Subcutaneous abdominal adipose tissue (tissue), 5 donors: ENCODE measurements at regions not wholly inside any gene's neighbourhood (a gene's known extent, or its start where the extent isn't known, plus 50 kb on each side); places are given as distances from the start of the nearest gene placed in this dataset.
"Not testable (repeated sequence)": the region's sequence is repeated elsewhere in the genome, so short reads cannot be mapped to it uniquely, and the experiment has no call there.

Source experiments
- H3K27ac ChIP-seq: one replicate; pipeline ENCODE4 v1.7.0; 2013; ENCODE audit warnings: low read depth, mild to moderate bottlenecking, inconsistent platforms, low read length, moderate library complexity
- H3K27me3 ChIP-seq, 5 donors: one replicate each; pipeline ENCODE4 v1.7.0; 2013; ENCODE audit warnings: low read length in 5 of 5, inconsistent platforms in 1 of 5; ENCODE audit not compliant: control insufficient read depth in 5 of 5, insufficient read depth in 4 of 5
- H3K36me3 ChIP-seq, 5 donors: one replicate each; pipeline ENCODE4 v1.7.0; 2013; ENCODE audit warnings: low read length in 5 of 5; ENCODE audit not compliant: control insufficient read depth in 5 of 5, insufficient read depth in 5 of 5
- H3K4me1 ChIP-seq, 5 donors: one replicate each; pipeline ENCODE4 v1.7.0; 2013; ENCODE audit warnings: low read length in 5 of 5, mild to moderate bottlenecking in 3 of 5, moderate library complexity in 1 of 5; ENCODE audit not compliant: control insufficient read depth in 5 of 5, insufficient read depth in 5 of 5
- H3K4me3 ChIP-seq, 5 donors: one replicate each; pipeline ENCODE4 v1.7.0; 2013; ENCODE audit warnings: low read length in 5 of 5, low read depth in 1 of 5
- H3K9ac ChIP-seq, 5 donors: one replicate each; pipeline ENCODE4 v1.7.0; 2013; ENCODE audit warnings: low read length in 5 of 5, mild to moderate bottlenecking in 4 of 5, moderate library complexity in 3 of 5
- H3K9me3 ChIP-seq, 5 donors: one replicate each; pipeline ENCODE4 v1.7.0; 2013; ENCODE audit warnings: low read length in 5 of 5; ENCODE audit not compliant: control insufficient read depth in 5 of 5
- donor health status: healthy.
- donor health status: healthy.
- donor health status: healthy.
- donor health status: healthy.
- donor health status: healthy.

DNA sequence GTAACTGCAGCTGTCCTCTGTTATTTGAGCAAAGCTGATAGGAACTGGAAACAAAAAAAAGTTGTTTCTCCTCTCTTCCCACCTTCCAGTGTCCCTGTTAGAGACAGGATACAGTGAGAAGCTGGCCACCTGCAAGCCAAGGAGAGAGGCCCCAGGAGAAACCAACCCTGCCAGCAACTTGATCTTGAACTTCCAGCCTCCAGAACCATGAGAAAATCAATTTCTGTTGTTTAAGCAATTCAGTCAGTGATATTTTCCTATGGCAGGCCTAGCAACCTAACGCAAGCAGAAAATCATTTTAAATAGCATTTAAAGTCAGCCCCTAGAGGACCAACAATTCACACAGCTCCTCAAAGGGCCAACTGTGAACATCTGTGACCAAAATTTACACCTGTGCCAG lies 291.3 kb downstream of the OXSM start:
- Histone ChIP-seq H3K4me1 (no peaks in the 10 kb centered on the region), H3K9me3 (no peaks in the 10 kb centered on the region), H3K9ac (no peak overlapping the region), H3K27me3 (no peaks in the 10 kb centered on the region), H3K27ac (no peak overlapping the region), H3K4me3 (no peak overlapping the region), H3K36me3 (no peaks in the 10 kb centered on the region)

DNA sequence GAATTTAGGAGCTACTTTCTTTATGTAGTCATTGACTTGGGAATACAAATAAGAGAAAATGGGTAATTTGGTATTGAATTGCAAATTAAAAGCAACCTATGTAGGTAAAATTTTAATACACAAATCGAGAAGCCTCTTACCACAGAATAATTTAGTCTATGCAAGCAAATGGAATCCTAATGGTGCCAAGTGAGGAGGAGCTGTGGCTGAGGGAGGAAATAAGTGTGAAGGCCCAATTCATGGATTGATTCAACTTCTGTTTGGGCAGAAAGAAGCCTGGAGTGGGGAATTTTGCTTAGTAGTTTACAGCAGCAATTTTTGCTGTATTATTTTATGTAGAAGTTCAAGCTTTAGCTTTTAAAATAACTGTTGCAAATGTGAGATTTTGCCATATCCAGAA lies 291.9 kb downstream of the OXSM start:
- H3K4me3 ChIP-seq: no peak overlapping the region
- no peak overlapping the region for H3K9ac ChIP-seq
- H3K4me1 ChIP-seq: no peaks in the 10 kb centered on the region
- H3K27ac ChIP-seq: no peak overlapping the region
- H3K9me3 ChIP-seq: peaks cover 0 to 2% (median 0%) of the 10 kb centered on the region in 5 donors
- no peaks in the 10 kb centered on the region for H3K27me3 ChIP-seq
- no peaks in the 10 kb centered on the region for H3K36me3 ChIP-seq

DNA sequence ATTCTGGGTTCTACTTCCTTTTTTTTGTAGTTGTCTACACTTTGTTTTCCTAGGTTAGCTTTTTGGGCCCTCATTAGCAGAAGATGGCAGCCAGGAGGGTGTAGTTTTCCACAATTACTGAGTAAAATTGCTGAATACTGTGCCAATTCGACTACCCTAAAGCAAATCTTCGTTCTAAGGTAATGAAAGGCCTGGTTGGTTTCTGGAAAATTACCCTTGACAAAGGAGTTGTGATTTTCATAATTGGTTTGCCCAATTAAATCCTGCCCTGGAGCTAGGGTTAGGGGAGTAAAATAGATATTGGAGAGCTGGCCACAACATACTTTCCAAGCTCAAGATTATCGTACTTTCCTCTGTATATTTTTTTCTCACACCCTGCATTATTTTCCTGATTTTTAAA lies 293.0 kb downstream of the OXSM start:
- Histone ChIP-seq H3K4me3 (no peak overlapping the region), H3K9ac (no peak overlapping the region), H3K27ac (no peak overlapping the region), H3K36me3 (no peaks in the 10 kb centered on the region), H3K4me1 (no peaks in the 10 kb centered on the region), H3K9me3 (peaks cover 0 to 13% (median 7%) of the 10 kb centered on the region in 5 donors), H3K27me3 (no peaks in the 10 kb centered on the region)

DNA sequence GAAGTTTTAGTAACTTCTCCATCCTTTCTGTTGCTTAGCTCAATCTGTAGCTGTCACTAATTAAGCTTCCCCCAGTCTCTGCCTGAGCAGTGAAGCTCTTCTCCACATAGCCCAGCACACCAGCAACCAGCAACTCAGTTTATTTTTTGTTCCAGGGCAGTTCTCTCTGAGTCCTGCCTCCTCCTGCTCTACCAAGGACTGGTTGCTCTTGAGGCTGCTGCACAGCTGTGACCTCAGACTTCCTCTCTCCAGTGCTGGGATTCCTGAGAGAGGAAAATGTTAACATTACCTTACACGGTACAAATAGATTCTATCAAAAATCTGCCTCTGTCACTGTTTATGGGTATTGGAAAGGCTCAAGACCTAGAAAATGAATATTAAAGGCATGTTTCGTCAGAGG lies 294.7 kb downstream of the OXSM start:
- H3K27ac ChIP-seq: no peak overlapping the region
- H3K27me3 ChIP-seq: no peaks in the 10 kb centered on the region
- no peak overlapping the region for H3K4me3 ChIP-seq

DNA sequence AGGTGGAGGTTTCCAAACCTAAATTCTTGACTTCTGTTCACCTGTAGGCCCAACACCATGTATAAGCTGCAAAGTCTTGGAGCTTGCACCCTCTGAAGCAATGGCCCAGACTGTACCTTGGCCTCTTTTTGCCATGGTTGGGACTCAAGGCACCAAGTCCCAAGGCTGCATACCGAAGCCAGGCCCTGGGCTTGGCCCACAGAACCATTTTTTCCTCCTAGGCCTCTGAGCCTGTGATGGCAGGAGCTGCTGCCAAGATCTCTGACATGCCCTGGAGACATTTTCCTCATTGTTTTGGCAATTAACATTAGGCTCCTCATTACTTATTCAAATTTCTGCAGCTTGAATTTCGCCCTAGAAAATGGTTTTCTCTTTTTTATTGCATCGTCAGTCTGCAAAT lies 297.9 kb downstream of the OXSM start:
- Histone ChIP-seq H3K4me3 (peak overlapping the region in 1 of 5 donors; percentile 41), H3K27ac (no peak overlapping the region), H3K4me1 (no peaks in the 10 kb centered on the region), H3K9me3 (peaks cover 0 to 16% (median 7%) of the 10 kb centered on the region in 5 donors), H3K27me3 (no peaks in the 10 kb centered on the region), H3K9ac (no peak overlapping the region), H3K36me3 (no peaks in the 10 kb centered on the region)

More for the DNA sequence above, 294.7 kb downstream of the OXSM start:
- no peaks in the 10 kb centered on the region for H3K36me3 ChIP-seq
- H3K9me3 ChIP-seq: peaks cover 0 to 16% (median 7%) of the 10 kb centered on the region in 5 donors
- no peaks in the 10 kb centered on the region for H3K4me1 ChIP-seq
- H3K9ac ChIP-seq: no peak overlapping the region

DNA sequence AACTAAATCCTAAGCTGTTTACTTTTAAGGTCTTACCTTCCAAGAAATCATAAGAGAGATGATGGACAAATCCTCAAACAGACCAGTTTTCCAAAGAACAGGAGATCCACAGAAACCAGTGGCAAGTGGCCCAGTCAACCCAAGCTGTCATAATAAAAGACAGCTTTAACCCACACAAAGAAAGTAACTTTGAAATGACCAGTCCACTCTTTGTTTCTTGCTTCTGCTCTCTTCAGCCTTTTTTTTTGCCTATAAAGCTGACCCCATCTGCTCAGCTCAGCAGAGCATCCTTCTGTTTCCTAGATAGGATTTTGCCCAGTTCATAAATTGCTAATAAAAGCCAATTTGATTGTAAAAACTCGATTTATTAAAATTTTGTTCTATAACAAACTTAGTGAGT lies 299.4 kb downstream of the OXSM start:
- Histone ChIP-seq H3K4me3 (no peak overlapping the region), H3K27ac (no peak overlapping the region), H3K9me3 (peaks cover 0 to 16% (median 7%) of the 10 kb centered on the region in 5 donors), H3K4me1 (no peaks in the 10 kb centered on the region), H3K9ac (no peak overlapping the region), H3K27me3 (no peaks in the 10 kb centered on the region), H3K36me3 (no peaks in the 10 kb centered on the region)

DNA sequence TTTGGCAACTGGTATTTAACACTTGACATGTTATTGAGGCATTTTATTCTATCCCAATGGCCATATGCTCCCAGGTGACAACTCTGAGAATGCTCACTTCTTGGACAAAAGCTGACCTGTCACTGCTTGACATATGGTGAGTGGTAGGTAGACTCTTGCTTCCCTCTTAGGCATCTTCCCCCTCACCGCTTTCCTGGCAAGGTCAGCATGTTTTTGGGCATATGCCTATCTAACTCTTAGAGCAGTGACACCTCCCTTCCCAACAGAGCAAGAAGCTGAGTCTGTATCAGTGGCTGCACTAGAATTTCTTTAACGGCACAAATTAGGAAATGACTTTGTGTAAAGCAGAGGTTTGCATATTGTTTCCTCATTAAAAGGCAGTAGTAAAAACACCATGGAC lies 300.7 kb downstream of the OXSM start:
- Histone ChIP-seq H3K36me3 (no peaks in the 10 kb centered on the region), H3K9ac (no peak overlapping the region), H3K9me3 (peaks cover 0 to 20% (median 7%) of the 10 kb centered on the region in 5 donors), H3K27me3 (no peaks in the 10 kb centered on the region), H3K4me3 (no peak overlapping the region), H3K4me1 (no peaks in the 10 kb centered on the region), H3K27ac (no peak overlapping the region)

DNA sequence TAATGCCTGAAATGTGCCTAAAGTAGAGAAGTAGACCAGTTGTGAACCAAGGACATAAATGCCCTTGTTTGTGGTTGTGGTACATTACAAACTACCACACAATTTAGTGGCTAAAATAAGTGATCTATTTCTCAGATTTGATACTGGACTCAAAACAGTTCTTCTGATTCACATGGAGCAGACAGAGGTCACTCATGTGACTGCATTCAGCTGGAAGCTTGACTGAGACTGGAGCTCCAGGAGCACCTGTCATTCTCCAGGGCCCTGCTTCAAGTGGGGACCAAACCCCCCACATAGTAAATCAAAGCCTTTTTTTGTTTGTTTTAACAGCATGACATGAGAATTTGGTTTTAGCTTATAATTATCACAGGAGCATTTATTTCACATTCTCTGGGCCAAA lies 301.2 kb downstream of the OXSM start:
- no peaks in the 10 kb centered on the region for H3K27me3 ChIP-seq
- H3K9ac ChIP-seq: no peak overlapping the region
- H3K27ac ChIP-seq: no peak overlapping the region
- H3K9me3 ChIP-seq: peaks cover 0 to 24% (median 7%) of the 10 kb centered on the region in 5 donors
- H3K4me3 ChIP-seq: no peak overlapping the region
- no peaks in the 10 kb centered on the region for H3K4me1 ChIP-seq
- no peaks in the 10 kb centered on the region for H3K36me3 ChIP-seq

DNA sequence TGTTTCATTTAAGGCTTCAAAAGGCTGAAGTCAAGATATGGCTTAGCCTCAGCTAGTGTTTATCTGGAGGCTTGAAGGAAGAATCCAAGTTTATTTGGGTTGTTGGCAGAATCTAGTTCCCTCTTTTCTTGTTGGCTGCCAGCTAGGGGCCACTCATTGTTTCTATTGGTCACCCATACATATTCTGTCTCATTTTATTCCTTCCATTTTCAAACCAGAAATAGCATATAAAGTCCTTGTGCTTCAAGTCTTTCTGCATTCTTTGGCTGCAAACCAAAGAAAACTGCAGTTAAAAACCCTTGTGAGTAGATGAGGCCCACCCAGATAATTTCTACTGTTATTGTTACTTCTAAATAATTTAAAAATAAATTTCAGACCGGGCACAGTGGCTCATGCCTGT lies 301.7 kb downstream of the OXSM start:
- H3K9ac ChIP-seq: no peak overlapping the region
- no peaks in the 10 kb centered on the region for H3K4me1 ChIP-seq
- H3K36me3 ChIP-seq: no peaks in the 10 kb centered on the region
- no peak overlapping the region for H3K4me3 ChIP-seq
- no peak overlapping the region for H3K27ac ChIP-seq
- H3K9me3 ChIP-seq: peaks cover 0 to 27% (median 7%) of the 10 kb centered on the region in 5 donors
- H3K27me3 ChIP-seq: no peaks in the 10 kb centered on the region

DNA sequence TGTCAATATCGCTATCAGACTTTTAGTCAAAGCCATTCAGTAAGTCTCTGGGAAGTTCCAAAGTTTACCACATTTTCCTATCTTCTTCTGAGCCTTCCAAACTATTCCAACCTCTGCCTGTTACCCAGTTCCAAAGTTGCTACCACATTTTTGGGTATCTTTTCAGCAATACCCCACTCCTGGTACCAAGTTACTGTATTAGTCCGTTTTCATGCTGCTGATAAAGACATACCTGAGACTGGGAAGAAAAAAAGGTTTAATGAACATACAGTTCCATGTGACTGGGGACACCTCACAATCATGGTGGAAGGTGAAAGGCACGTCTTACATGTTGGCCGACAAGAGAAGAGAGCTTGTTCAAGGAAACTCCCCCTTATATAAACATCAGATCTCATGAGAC lies 307.2 kb downstream of the OXSM start:
- peaks cover 5 to 34% (median 11%) of the 10 kb centered on the region in 5 donors for H3K9me3 ChIP-seq
- not testable (repeated sequence) for H3K27ac ChIP-seq, H3K4me1 ChIP-seq, H3K4me3 ChIP-seq, H3K9ac ChIP-seq, H3K27me3 ChIP-seq, H3K36me3 ChIP-seq

DNA sequence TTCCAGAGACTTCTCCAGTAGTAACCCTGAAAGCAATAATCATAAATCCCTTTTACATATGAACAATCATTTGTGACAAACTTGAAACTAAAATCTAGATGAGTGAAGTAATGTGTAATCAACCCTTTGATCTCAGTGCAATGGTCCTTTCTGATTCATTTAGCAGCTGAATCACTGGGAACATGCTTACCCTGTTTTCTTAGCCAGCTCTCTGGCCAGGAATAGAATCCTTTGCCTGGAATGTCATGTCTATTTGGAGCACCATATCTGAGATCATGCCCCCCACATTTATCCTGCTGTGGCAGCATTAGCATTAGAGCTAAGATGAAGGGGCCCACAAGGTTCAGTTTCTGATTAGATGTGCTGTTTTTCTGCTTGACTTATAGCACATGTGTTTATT lies 309.8 kb downstream of the OXSM start:
- no peak overlapping the region for H3K9ac ChIP-seq
- H3K4me3 ChIP-seq: no peak overlapping the region
- peaks cover 5 to 34% (median 11%) of the 10 kb centered on the region in 5 donors for H3K9me3 ChIP-seq
- no peaks in the 10 kb centered on the region for H3K27me3 ChIP-seq
- no peak overlapping the region for H3K27ac ChIP-seq
- peaks cover 0 to 6% (median 0%) of the 10 kb centered on the region in 5 donors for H3K4me1 ChIP-seq
- no peaks in the 10 kb centered on the region for H3K36me3 ChIP-seq
